Upper lobe of left lung (tissue), 6 donors: ENCODE measurements at regions not wholly inside any gene's neighbourhood (a gene's known extent, or its start where the extent isn't known, plus 50 kb on each side); places are given as distances from the start of the nearest gene placed in this dataset.
A peak's percentile ranks its signal among the peaks of the same experiment; 100 is the strongest.
"Not testable (repeated sequence)": the region's sequence is repeated elsewhere in the genome, so short reads cannot be mapped to it uniquely, and the experiment has no call there.

Experiments
- ATAC-seq, 2 donors: fragments of 200-7000 bp; cut with Tn5 transposase; one replicate each; pipeline ENCODE4 v1.9.1; 2022; ENCODE audit warnings: mild to moderate bottlenecking in 2 of 2, moderate library complexity in 2 of 2; ENCODE audit not compliant: low FRiP score in 2 of 2
- DNase-seq, 2 donors: peaks; one replicate each; pipeline ENCODE4 v3.0.0-alpha.2; 2019 to 2020
- H3K27ac ChIP-seq, 4 donors: fragments of 200-600 bp; sonication (generic); one replicate each; pipeline ENCODE4 v1.5.1; 2016 to 2019
- H3K27me3 ChIP-seq, 4 donors: fragments of 200-600 bp; sonication (generic); one replicate each; pipeline ENCODE4 v1.5.1; 2017 to 2019
- H3K36me3 ChIP-seq, 4 donors: fragments of 200-600 bp; sonication (generic); one replicate each; pipeline ENCODE4 v1.5.1; 2016 to 2019
- H3K4me1 ChIP-seq, 4 donors: fragments of 200-600 bp; sonication (generic); one replicate each; pipeline ENCODE4 v1.5.1; 2018 to 2019
- H3K4me3 ChIP-seq, 4 donors: fragments of 200-600 bp; sonication (generic); one replicate each; pipeline ENCODE4 v1.5.1; 2017 to 2019; ENCODE audit warnings: mild to moderate bottlenecking in 2 of 4, moderate library complexity in 1 of 4
- H3K9me3 ChIP-seq, 4 donors: fragments of 200-600 bp; sonication (generic); one replicate each; pipeline ENCODE4 v1.5.1; 2018 to 2019
- CTCF ChIP-seq, 6 experiments: fragments of 450-650 bp in 4 of 6; fragments of 200-600 bp in 2 of 6; sonication (generic) in 2 of 6; IDR thresholded peaks; one replicate each; pipeline ENCODE4 v1.5.1; 2016 to 2019; ENCODE audit warnings: antibody characterized with exemption in 6 of 6
- EP300 ChIP-seq, 4 donors: sonication (generic); formaldehyde crosslinking; IDR thresholded peaks; one replicate each; pipeline ENCODE4 v1.5.1; 2017; ENCODE audit warnings: antibody characterized with exemption in 4 of 4, control low read depth in 2 of 4
- POLR2A ChIP-seq, 4 donors: fragments of 450-650 bp; IDR thresholded peaks; one replicate each; pipeline ENCODE4 v1.5.1; 2016 to 2017; ENCODE audit warnings: antibody characterized with exemption in 4 of 4, mild to moderate bottlenecking in 2 of 4
- POLR2AphosphoS5 ChIP-seq, 2 donors: sonication (generic); formaldehyde crosslinking; IDR thresholded peaks; one replicate each; pipeline ENCODE4 v1.5.1; 2017; ENCODE audit warnings: antibody characterized with exemption in 2 of 2
- WGBS, 2 donors: methylation state at CpG; one replicate each; pipeline ENCODE4 v1.1.5; 2017 to 2018; 5-methylcytosine and 5-hydroxymethylcytosine counted together
- donor health status: DM: no; HTN: no; CAD: no; lungs with moderate emphysema.
- donor health status: DM: no; HTN: yes; CAD: no; lungs with severe emphysema.

- 84 to 85% methylated on average over 11 to 14 of the region's 14 CpGs for WGBS, 2 donors
- ATAC-seq = peak in 1 of 2 donors; percentile 40
Observed at GRCh38 chr14:105739331-105740102, 213.1 kb downstream of the TMEM121 start.

GRCh38 chr14:105740272-105740671, 213.9 kb downstream of the TMEM121 start:
- 68 to 78% methylated on average over 5 to 9 of the region's 18 CpGs for WGBS, 2 donors
- H3K36me3 ChIP-seq, ATAC-seq, H3K27me3 ChIP-seq, H3K4me3 ChIP-seq, H3K27ac ChIP-seq, H3K9me3 ChIP-seq, H3K4me1 ChIP-seq: not testable (repeated sequence)
- peak in 1 of 2 donors; percentile 63 for DNase-seq

More at GRCh38 chr14:105739331-105740102, 213.1 kb downstream of the TMEM121 start:
- no peak overlapping the region for H3K4me3 ChIP-seq
- H3K9me3 ChIP-seq = no peaks in the 10 kb centered on the region
- no peaks in the 10 kb centered on the region for H3K4me1 ChIP-seq
- no peaks in the 10 kb centered on the region for H3K27me3 ChIP-seq
- TF ChIP-seq CTCF (IDR thresholded peaks at IDR 0.05) (no peak), EP300 (IDR thresholded peaks at IDR 0.05) (no peak), POLR2A (IDR thresholded peaks at IDR 0.05) (no peak), POLR2AphosphoS5 (IDR thresholded peaks at IDR 0.05) (no peak)
- no peaks in the 10 kb centered on the region for H3K36me3 ChIP-seq
- DNase-seq = no peak
- H3K27ac ChIP-seq = no peak overlapping the region

- peak in 1 of 2 donors; percentile 66 for DNase-seq
- H3K4me1 ChIP-seq, H3K4me3 ChIP-seq, H3K9me3 ChIP-seq, ATAC-seq, H3K27ac ChIP-seq, H3K36me3 ChIP-seq, H3K27me3 ChIP-seq: not testable (repeated sequence)
- WGBS, 2 donors = no CpG with 5 or more reads among the region's 14 CpGs
Observed at GRCh38 chr14:105740961-105741360, 214.6 kb downstream of the TMEM121 start.

GRCh38 chr14:105741707-105742530, 215.5 kb downstream of the TMEM121 start:
- not testable (repeated sequence) for H3K4me1 ChIP-seq, H3K4me3 ChIP-seq, H3K36me3 ChIP-seq, ATAC-seq, H3K9me3 ChIP-seq, H3K27me3 ChIP-seq, H3K27ac ChIP-seq
- 88 to 90% methylated on average over 19 to 23 of the region's 29 CpGs for WGBS, 2 donors
- DNase-seq = peak in 1 of 2 donors; percentile 58

- no peaks in the 10 kb centered on the region for H3K4me1 ChIP-seq
- no peak for TF ChIP-seq POLR2AphosphoS5 (IDR thresholded peaks at IDR 0.05)
- no peak for TF ChIP-seq EP300 (IDR thresholded peaks at IDR 0.05)
- TF ChIP-seq CTCF (IDR thresholded peaks at IDR 0.05) = no peak
- no peak for TF ChIP-seq POLR2A (IDR thresholded peaks at IDR 0.05)
- no peak overlapping the region for H3K27ac ChIP-seq
- WGBS, 2 donors = 75 to 80% methylated on average over 4 to 7 of the region's 7 CpGs
- H3K4me3 ChIP-seq = no peak overlapping the region
- H3K27me3 ChIP-seq = no peaks in the 10 kb centered on the region
- ATAC-seq (no peak), DNase-seq (peak in 1 of 2 donors; percentile 62)
- no peaks in the 10 kb centered on the region for H3K36me3 ChIP-seq
- H3K9me3 ChIP-seq = no peaks in the 10 kb centered on the region
Observed at GRCh38 chr14:105742531-105742848, 216.1 kb downstream of the TMEM121 start.

GRCh38 chr14:105742904-105743701, 216.7 kb downstream of the TMEM121 start:
- ATAC-seq = peak; percentile 44 to 62
- not testable (repeated sequence) for H3K27ac ChIP-seq, H3K4me1 ChIP-seq, H3K36me3 ChIP-seq, H3K9me3 ChIP-seq, H3K27me3 ChIP-seq, H3K4me3 ChIP-seq
- 75 to 84% methylated on average over 14 to 18 of the region's 33 CpGs for WGBS, 2 donors
- peak in 1 of 2 donors; percentile 72 for DNase-seq

- H3K36me3 ChIP-seq, H3K27ac ChIP-seq, ATAC-seq, H3K4me1 ChIP-seq, DNase-seq, H3K27me3 ChIP-seq, H3K4me3 ChIP-seq, H3K9me3 ChIP-seq: not testable (repeated sequence)
- 60% methylated on average over 3 to 8 of the region's 10 CpGs for WGBS, 2 donors
Observed at GRCh38 chr14:105744213-105744787, 217.9 kb downstream of the TMEM121 start.
